Mesendoderm (in vitro differentiated cells): ENCODE measurements at regions not wholly inside any gene's neighbourhood (a gene's known extent, or its start where the extent isn't known, plus 50 kb on each side); places are given as distances from the start of the nearest gene placed in this dataset.

Source experiments
- DNase-seq: peaks from one replicate; pipeline ENCODE4 v3.0.0; 2013
- H2AK5ac ChIP-seq: 2 replicates; pipeline ENCODE4 v1.6.1; 2013; ENCODE audit warnings: low read length, inconsistent platforms
- H2BK120ac ChIP-seq: 2 replicates; pipeline ENCODE4 v1.6.1; 2013; ENCODE audit warnings: low read depth, mild to moderate bottlenecking, low read length, moderate library complexity, mixed read lengths
- H2BK15ac ChIP-seq: replicated peaks from 2 replicates; pipeline ENCODE4 v1.6.1; 2013; ENCODE audit warnings: low read depth, mild to moderate bottlenecking, moderate library complexity
- H2BK5ac ChIP-seq: 2 replicates; pipeline ENCODE4 v1.6.1; 2013; ENCODE audit warnings: low read length, inconsistent platforms
- H3K18ac ChIP-seq: 2 replicates; pipeline ENCODE4 v1.6.1; 2013; ENCODE audit warnings: mild to moderate bottlenecking, low read length, mixed read lengths
- H3K23ac ChIP-seq: one replicate; pipeline ENCODE4 v1.6.1; 2013; ENCODE audit warnings: low read length
- H3K27ac ChIP-seq: 2 replicates; pipeline ENCODE4 v1.5.1; 2013; ENCODE audit warnings: low read depth, mild to moderate bottlenecking, inconsistent platforms, low read length, moderate library complexity
- H3K27me3 ChIP-seq: 2 replicates; pipeline ENCODE4 v1.6.1; 2013; ENCODE audit warnings: low read length, control low read depth, mild to moderate bottlenecking, inconsistent platforms; ENCODE audit not compliant: insufficient read depth, poor library complexity
- H3K36me3 ChIP-seq: 2 replicates; pipeline ENCODE4 v1.6.1; 2013; ENCODE audit warnings: low read length, inconsistent platforms; ENCODE audit not compliant: control insufficient read depth, insufficient read depth
- H3K4ac ChIP-seq: one replicate; pipeline ENCODE4 v1.6.1; 2013; ENCODE audit warnings: low read depth, mild to moderate bottlenecking, low read length, moderate library complexity
- H3K4me1 ChIP-seq: 2 replicates; pipeline ENCODE4 v1.6.1; 2013; ENCODE audit warnings: low read depth, low read length, inconsistent platforms; ENCODE audit not compliant: control insufficient read depth
- H3K4me2 ChIP-seq: 2 replicates; pipeline ENCODE4 v1.6.1; 2013; ENCODE audit warnings: low read length
- H3K4me3 ChIP-seq: 2 replicates; pipeline ENCODE4 v1.5.1; 2013; ENCODE audit warnings: mild to moderate bottlenecking, low read length
- H3K56ac ChIP-seq: one replicate; pipeline ENCODE4 v1.6.1; 2013; ENCODE audit warnings: low read length
- H3K79me1 ChIP-seq: 2 replicates; pipeline ENCODE4 v1.6.1; 2013; ENCODE audit warnings: low read length, inconsistent platforms
- H3K79me2 ChIP-seq: 2 replicates; pipeline ENCODE4 v1.6.1; 2013; ENCODE audit warnings: mild to moderate bottlenecking, low read length; ENCODE audit not compliant: control insufficient read depth, insufficient read depth
- H3K9ac ChIP-seq: 2 replicates; pipeline ENCODE4 v1.6.1; 2013; ENCODE audit warnings: low read length, inconsistent platforms
- H4K5ac ChIP-seq: one replicate; pipeline ENCODE4 v1.6.1; 2013; ENCODE audit warnings: low read length
- H4K8ac ChIP-seq: one replicate; pipeline ENCODE4 v1.6.1; 2013; ENCODE audit warnings: low read depth, mild to moderate bottlenecking, control low read depth, low read length, moderate library complexity
- WGBS: extraction: QIAGEN DNeasy Blood & Tissue Kit; methylation state at CpG from one replicate; pipeline ENCODE4 v1.1.7; 2013; ENCODE audit warnings: low lambda C conversion rate, missing lambda C conversion rate; ENCODE audit not compliant: insufficient coverage; ENCODE audit errors: extremely low coverage; 5-methylcytosine and 5-hydroxymethylcytosine counted together

GRCh38 chr18:41144441-41144840 is 810.6 kb upstream of the PIK3C3 start:
- Histone ChIP-seq H4K8ac (no peak overlapping the region), H3K27ac (no peak overlapping the region), H3K4ac (no peak overlapping the region), H3K23ac (no peak overlapping the region), H2AK5ac (no peak overlapping the region), H3K4me2 (no peak overlapping the region), H3K36me3 (no peaks in the 10 kb centered on the region), H3K9ac (no peak overlapping the region), H3K79me2 (no peaks in the 10 kb centered on the region), H3K4me3 (no peak overlapping the region), H3K18ac (no peak overlapping the region), H4K5ac (no peak overlapping the region), H2BK15ac (no peak overlapping the region), H3K79me1 (no peaks in the 10 kb centered on the region), H3K56ac (no peak overlapping the region), H3K4me1 (no peaks in the 10 kb centered on the region), H3K27me3 (no peaks in the 10 kb centered on the region), H2BK5ac (no peak overlapping the region), H2BK120ac (no peak overlapping the region)
- WGBS: no CpG with 5 or more reads among the region's 1 CpG
- no peak for DNase-seq

- H3K27ac ChIP-seq: no peak overlapping the region
- H2BK5ac ChIP-seq: no peak overlapping the region
- H3K4me1 ChIP-seq: no peaks in the 10 kb centered on the region
- H3K27me3 ChIP-seq: no peaks in the 10 kb centered on the region
- no peak overlapping the region for H3K9ac ChIP-seq
- H3K4me3 ChIP-seq: no peak overlapping the region
- no peak overlapping the region for H3K23ac ChIP-seq
- no peak overlapping the region for H3K4me2 ChIP-seq
- no peak overlapping the region for H3K56ac ChIP-seq
- no peaks in the 10 kb centered on the region for H3K79me2 ChIP-seq
- WGBS: no CpG with 5 or more reads among the region's 3 CpGs
- DNase-seq: no peak
- H4K8ac ChIP-seq: no peak overlapping the region
- no peak overlapping the region for H4K5ac ChIP-seq
- H2BK120ac ChIP-seq: no peak overlapping the region
- H3K4ac ChIP-seq: no peak overlapping the region
- no peak overlapping the region for H2AK5ac ChIP-seq
- no peak overlapping the region for H3K18ac ChIP-seq
- no peaks in the 10 kb centered on the region for H3K79me1 ChIP-seq
- H3K36me3 ChIP-seq: no peaks in the 10 kb centered on the region
- no peak overlapping the region for H2BK15ac ChIP-seq
These were observed 814.5 kb upstream of the PIK3C3 start for GRCh38 chr18:41140506-41140905.

- Histone ChIP-seq H2BK5ac (no peak overlapping the region), H3K36me3 (no peaks in the 10 kb centered on the region), H3K79me2 (no peaks in the 10 kb centered on the region), H3K4ac (no peak overlapping the region), H3K27me3 (no peaks in the 10 kb centered on the region), H3K18ac (no peak overlapping the region), H2BK120ac (no peak overlapping the region), H2AK5ac (no peak overlapping the region), H3K79me1 (no peaks in the 10 kb centered on the region), H3K4me1 (no peaks in the 10 kb centered on the region), H4K5ac (no peak overlapping the region), H3K23ac (no peak overlapping the region), H2BK15ac (no peak overlapping the region), H3K27ac (no peak overlapping the region), H4K8ac (no peak overlapping the region), H3K56ac (no peak overlapping the region), H3K4me2 (no peak overlapping the region), H3K4me3 (no peak overlapping the region), H3K9ac (no peak overlapping the region)
- no peak for DNase-seq
- WGBS: no CpG with 5 or more reads among the region's 1 CpG
These were observed 819.9 kb upstream of the PIK3C3 start for GRCh38 chr18:41135146-41135545.

GRCh38 chr18:41134426-41134825 is 820.6 kb upstream of the PIK3C3 start:
- no peak overlapping the region for H3K56ac ChIP-seq
- no peak overlapping the region for H2AK5ac ChIP-seq
- H3K27ac ChIP-seq: no peak overlapping the region
- no peaks in the 10 kb centered on the region for H3K27me3 ChIP-seq
- no peak overlapping the region for H3K23ac ChIP-seq
- no peak overlapping the region for H4K8ac ChIP-seq
- H4K5ac ChIP-seq: no peak overlapping the region
- no peak overlapping the region for H3K4ac ChIP-seq
- no peak overlapping the region for H2BK5ac ChIP-seq
- no peak overlapping the region for H3K18ac ChIP-seq
- H3K4me1 ChIP-seq: no peaks in the 10 kb centered on the region
- no CpG with 5 or more reads among the region's 4 CpGs for WGBS
- H2BK120ac ChIP-seq: no peak overlapping the region
- no peak overlapping the region for H3K4me2 ChIP-seq
- DNase-seq: peak; percentile 32
- no peaks in the 10 kb centered on the region for H3K36me3 ChIP-seq
- H3K9ac ChIP-seq: no peak overlapping the region
- H2BK15ac ChIP-seq: no peak overlapping the region
- H3K79me1 ChIP-seq: no peaks in the 10 kb centered on the region
- no peaks in the 10 kb centered on the region for H3K79me2 ChIP-seq
- no peak overlapping the region for H3K4me3 ChIP-seq

DNA sequence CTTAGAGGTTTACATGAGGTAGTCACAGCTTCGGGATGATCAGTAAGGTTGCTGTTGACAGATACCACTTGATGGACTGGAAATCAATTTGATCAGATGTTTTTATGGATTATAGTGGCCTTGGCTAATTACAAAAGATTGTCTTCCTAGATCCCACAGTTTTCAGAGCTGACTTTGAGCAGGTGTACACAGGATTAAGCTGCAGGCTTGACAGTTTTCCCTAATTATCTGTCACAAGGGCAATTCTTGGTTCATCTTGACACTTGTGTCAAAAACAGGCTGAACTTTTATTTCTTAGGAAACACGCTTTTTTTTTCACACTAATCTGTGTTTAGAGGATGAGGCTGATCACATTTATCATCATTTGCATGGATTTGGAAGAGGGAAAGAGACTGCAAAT is 824.0 kb upstream of the PIK3C3 start:
- no peak overlapping the region for H2BK5ac ChIP-seq
- H3K4me2 ChIP-seq: no peak overlapping the region
- H3K23ac ChIP-seq: no peak overlapping the region
- no peaks in the 10 kb centered on the region for H3K4me1 ChIP-seq
- H2BK15ac ChIP-seq: no peak overlapping the region
- H3K18ac ChIP-seq: no peak overlapping the region
- no peak overlapping the region for H4K8ac ChIP-seq
- no peaks in the 10 kb centered on the region for H3K36me3 ChIP-seq
- no peak overlapping the region for H4K5ac ChIP-seq
- no peak overlapping the region for H3K9ac ChIP-seq
- H3K27ac ChIP-seq: no peak overlapping the region
- H2AK5ac ChIP-seq: no peak overlapping the region
- H3K79me2 ChIP-seq: no peaks in the 10 kb centered on the region
- no peak overlapping the region for H2BK120ac ChIP-seq
- no peak overlapping the region for H3K4me3 ChIP-seq
- WGBS: no CpG with 5 or more reads among the region's 2 CpGs
- no peak overlapping the region for H3K4ac ChIP-seq
- H3K56ac ChIP-seq: no peak overlapping the region
- H3K79me1 ChIP-seq: no peaks in the 10 kb centered on the region
- DNase-seq: no peak
- H3K27me3 ChIP-seq: no peaks in the 10 kb centered on the region

DNA sequence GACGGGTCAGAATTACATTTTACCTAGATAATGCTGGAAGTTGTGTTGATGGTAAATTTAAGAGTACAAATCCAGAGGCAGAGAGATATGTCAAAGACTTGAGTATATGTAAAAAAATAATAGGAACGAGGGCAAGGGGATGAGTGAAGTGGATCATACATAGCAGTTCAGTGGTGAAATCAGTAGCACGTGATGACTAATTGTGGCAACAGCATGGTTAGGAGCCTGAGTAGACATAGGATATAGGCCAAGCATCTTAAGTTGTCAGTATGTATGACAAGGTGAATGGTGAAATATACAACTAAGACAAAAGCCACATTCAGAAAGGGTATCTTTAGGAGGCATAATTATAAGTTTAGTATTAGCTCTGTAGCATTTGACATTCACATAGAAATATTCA is 826.5 kb upstream of the PIK3C3 start:
- Histone ChIP-seq H3K4me2 (no peak overlapping the region), H3K56ac (no peak overlapping the region), H3K4ac (no peak overlapping the region), H3K27me3 (no peaks in the 10 kb centered on the region), H3K27ac (no peak overlapping the region), H3K18ac (no peak overlapping the region), H2BK5ac (no peak overlapping the region), H3K4me3 (no peak overlapping the region), H3K79me1 (no peaks in the 10 kb centered on the region), H2AK5ac (no peak overlapping the region), H3K9ac (no peak overlapping the region), H4K8ac (no peak overlapping the region), H2BK120ac (no peak overlapping the region), H4K5ac (no peak overlapping the region), H3K36me3 (no peaks in the 10 kb centered on the region), H3K4me1 (no peaks in the 10 kb centered on the region), H3K23ac (no peak overlapping the region), H2BK15ac (no peak overlapping the region), H3K79me2 (no peaks in the 10 kb centered on the region)
- DNase-seq: no peak
- no CpG with 5 or more reads among the region's 3 CpGs for WGBS
